GM21526 (cell line): ENCODE measurements at regions not wholly inside any gene's neighbourhood (a gene's known extent, or its start where the extent isn't known, plus 50 kb on each side); places are given as distances from the start of the nearest gene placed in this dataset.

Experiments
- ATAC-seq: cut with Tn5 transposase; IDR thresholded peaks from one replicate; pipeline ENCODE4 v1.9.1; 2021; ENCODE audit warnings: moderate library complexity; ENCODE audit not compliant: unreplicated experiment, low FRiP score

- ATAC-seq: no peak
Observed at GRCh38 chr18:2313332-2313731, 258.0 kb downstream of the METTL4 start.

- no peak for ATAC-seq
Observed at GRCh38 chr18:2316082-2316750, 255.1 kb downstream of the METTL4 start.

- ATAC-seq: no peak
Observed at GRCh38 chr18:2316751-2317696, 254.3 kb downstream of the METTL4 start.

- no peak for ATAC-seq
Observed at GRCh38 chr18:2324459-2324858, 246.8 kb downstream of the METTL4 start.

GRCh38 chr18:2325308-2325849 is 245.9 kb downstream of the METTL4 start:
- ATAC-seq: no peak

- ATAC-seq: no peak
Observed at GRCh38 chr18:2325933-2326332, 245.4 kb downstream of the METTL4 start.

GRCh38 chr18:2326999-2327398 is 244.3 kb downstream of the METTL4 start:
- no peak for ATAC-seq

GRCh38 chr18:2330764-2331163 is 240.5 kb downstream of the METTL4 start:
- no peak for ATAC-seq

- no peak for ATAC-seq
Observed at GRCh38 chr18:2331491-2331890, 239.8 kb downstream of the METTL4 start.

GRCh38 chr18:2336690-2337392 is 234.5 kb downstream of the METTL4 start:
- no peak for ATAC-seq

- ATAC-seq: peak; percentile 89
Observed at GRCh38 chr18:2337552-2338141, 233.7 kb downstream of the METTL4 start.

GRCh38 chr18:2338601-2339000 is 232.7 kb downstream of the METTL4 start:
- ATAC-seq: no peak

- no peak for ATAC-seq
Observed at GRCh38 chr18:2340335-2340734, 231.0 kb downstream of the METTL4 start.

- ATAC-seq: no peak
Observed at GRCh38 chr18:2348003-2348402, 223.3 kb downstream of the METTL4 start.

GRCh38 chr18:2351126-2351850 is 220.0 kb downstream of the METTL4 start:
- ATAC-seq: no peak

GRCh38 chr18:2354292-2354691 is 217.0 kb downstream of the METTL4 start:
- ATAC-seq: no peak

GRCh38 chr18:2356906-2357305 is 214.4 kb downstream of the METTL4 start:
- ATAC-seq: no peak

GRCh38 chr18:2360861-2361260 is 210.4 kb downstream of the METTL4 start:
- no peak for ATAC-seq

GRCh38 chr18:2368102-2368501 is 203.2 kb downstream of the METTL4 start:
- ATAC-seq: no peak

GRCh38 chr18:2376707-2377106 is 194.6 kb downstream of the METTL4 start:
- ATAC-seq: no peak
